Omental fat pad (tissue), 3 donors: ENCODE measurements at regions not wholly inside any gene's neighbourhood (a gene's known extent, or its start where the extent isn't known, plus 50 kb on each side); places are given as distances from the start of the nearest gene placed in this dataset.

ENCODE experiments used
- ATAC-seq: fragments of 150-250 bp; one replicate; pipeline ENCODE4 v1.9.1; 2016; ENCODE audit warnings: mild to moderate bottlenecking, moderate library complexity; ENCODE audit not compliant: low FRiP score
- DNase-seq: peaks from one replicate; pipeline ENCODE4 v3.0.0-alpha.2; 2019; ENCODE audit warnings: low spot score
- TF ChIP-seq, protein P1 (sequence below), 3 donors: fragments of 450-650 bp; IDR thresholded peaks; one replicate each; pipeline ENCODE4 v1.5.1; 2016 to 2017; ENCODE audit warnings: antibody characterized with exemption in 3 of 3, mild to moderate bottlenecking in 3 of 3, moderate library complexity in 2 of 3

DNA sequence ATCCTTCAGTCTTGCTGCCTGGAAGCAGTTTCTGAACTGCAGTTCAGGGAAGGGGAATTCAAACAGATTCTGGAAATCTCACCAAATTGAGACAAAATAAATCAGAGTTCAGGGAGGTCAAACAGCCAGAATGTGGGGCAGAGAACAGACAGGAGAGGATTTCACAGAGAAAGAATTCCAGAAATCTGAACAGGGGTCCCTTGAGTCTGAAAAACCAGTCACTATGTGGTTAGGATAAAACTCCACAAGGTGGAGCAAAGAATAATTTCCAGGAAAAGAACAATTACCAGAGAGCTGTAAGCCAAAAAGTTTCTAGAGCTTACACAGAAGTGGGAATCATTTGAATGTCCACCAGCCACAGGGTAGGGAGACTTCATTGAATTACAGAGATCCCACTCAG lies 84.7 kb downstream of the URB2 start:
- ATAC-seq, result no peak
- DNase-seq, result no peak
- TF ChIP-seq, protein P1, sequence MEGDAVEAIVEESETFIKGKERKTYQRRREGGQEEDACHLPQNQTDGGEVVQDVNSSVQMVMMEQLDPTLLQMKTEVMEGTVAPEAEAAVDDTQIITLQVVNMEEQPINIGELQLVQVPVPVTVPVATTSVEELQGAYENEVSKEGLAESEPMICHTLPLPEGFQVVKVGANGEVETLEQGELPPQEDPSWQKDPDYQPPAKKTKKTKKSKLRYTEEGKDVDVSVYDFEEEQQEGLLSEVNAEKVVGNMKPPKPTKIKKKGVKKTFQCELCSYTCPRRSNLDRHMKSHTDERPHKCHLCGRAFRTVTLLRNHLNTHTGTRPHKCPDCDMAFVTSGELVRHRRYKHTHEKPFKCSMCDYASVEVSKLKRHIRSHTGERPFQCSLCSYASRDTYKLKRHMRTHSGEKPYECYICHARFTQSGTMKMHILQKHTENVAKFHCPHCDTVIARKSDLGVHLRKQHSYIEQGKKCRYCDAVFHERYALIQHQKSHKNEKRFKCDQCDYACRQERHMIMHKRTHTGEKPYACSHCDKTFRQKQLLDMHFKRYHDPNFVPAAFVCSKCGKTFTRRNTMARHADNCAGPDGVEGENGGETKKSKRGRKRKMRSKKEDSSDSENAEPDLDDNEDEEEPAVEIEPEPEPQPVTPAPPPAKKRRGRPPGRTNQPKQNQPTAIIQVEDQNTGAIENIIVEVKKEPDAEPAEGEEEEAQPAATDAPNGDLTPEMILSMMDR (IDR thresholded peaks at IDR 0.05), result no peak

DNA sequence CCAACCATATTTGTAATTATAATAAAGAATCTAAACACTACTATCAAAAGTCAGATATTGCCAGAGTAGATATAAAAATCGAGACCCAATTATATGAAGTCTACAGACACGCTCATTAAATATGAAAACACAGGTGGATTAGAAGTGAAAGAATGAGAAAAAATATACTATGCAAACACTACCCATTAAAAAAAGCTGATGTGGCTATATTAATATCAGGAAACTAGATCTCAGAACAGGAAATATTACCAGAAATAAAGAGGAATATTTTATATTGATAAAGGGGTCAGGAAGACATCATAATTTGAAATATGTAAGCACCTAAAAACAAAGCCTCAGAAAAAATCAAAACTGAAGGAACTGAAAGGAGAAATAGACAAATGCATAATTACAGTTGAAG lies 88.3 kb downstream of the URB2 start:
- TF ChIP-seq, protein P1 (IDR thresholded peaks at IDR 0.05), result no peak
- DNase-seq (no peak), ATAC-seq (no peak)

DNA sequence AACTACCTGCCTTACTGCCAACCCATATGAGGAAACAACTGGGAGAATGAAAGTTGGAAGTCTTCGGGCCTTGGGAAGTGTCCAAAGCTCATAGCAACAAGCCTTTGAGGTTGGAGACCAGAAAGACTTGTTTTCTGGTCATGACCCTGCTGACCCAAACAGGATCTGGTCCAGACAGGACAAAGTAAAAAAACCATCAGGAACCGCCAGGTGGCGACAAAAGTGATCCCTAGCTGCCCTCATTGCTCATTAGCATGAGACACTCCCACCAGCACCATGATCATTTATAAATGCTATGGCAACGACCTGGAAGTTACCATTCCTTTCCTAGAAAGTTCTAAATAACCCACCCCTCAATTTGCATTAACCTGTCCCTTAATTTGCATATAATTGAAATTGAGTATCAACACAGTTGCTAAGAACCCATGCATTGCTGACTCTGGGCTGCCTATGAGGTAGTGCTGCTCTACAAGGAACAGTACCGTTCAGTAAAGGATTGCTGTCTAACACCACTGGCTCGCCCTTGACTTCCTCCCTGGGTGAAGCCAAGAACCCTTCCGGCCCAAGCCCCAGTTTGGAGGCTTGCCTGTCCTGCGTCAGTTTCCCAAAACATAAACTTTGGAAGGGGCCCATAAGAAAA lies 89.0 kb downstream of the URB2 start:
- TF ChIP-seq, protein P1 (IDR thresholded peaks at IDR 0.05), result no peak
- DNase-seq (no peak), ATAC-seq (no peak)

DNA sequence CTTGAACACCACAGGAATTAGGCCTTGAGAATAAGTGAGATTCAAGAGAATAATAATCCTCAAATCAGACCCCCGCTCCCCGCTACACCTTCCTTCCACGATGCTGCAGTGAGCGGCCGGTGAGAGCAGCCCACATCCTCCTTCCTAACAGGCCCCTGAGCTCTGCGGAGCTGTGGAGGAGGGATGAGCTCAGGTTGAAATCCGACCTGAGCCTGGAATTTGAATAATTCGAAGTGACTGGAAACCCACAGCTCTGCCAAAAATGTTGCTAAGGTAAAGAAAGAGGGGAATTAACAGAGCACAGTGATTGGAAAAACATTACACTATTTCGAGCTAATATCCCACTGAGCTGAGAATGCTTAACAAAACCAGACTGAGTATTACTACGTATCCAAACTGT lies 90.0 kb downstream of the URB2 start:
- DNase-seq, result no peak
- TF ChIP-seq, protein P1 (IDR thresholded peaks at IDR 0.05), result no peak
- ATAC-seq, result no peak

DNA sequence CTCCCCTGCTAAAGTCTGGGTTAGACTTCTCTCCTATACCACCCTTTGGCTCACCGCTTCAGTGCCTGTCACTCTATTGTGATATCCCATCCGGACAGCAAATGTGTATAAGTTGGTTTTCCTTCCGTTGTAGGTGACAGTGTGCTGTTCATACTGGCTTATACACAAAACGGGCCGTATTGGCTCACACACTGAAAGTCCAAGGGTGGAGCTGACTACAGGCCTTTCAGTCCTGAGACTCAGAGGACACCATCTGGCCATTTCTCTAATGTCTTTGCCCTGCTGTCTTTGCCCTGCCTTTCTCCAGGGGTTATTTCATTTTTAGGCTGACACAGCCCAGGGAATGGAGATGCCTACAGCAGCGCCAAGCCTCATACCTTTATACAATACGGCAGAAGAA lies 90.7 kb downstream of the URB2 start:
- no peak for ATAC-seq
- TF ChIP-seq, protein P1 (IDR thresholded peaks at IDR 0.05), result no peak

DNA sequence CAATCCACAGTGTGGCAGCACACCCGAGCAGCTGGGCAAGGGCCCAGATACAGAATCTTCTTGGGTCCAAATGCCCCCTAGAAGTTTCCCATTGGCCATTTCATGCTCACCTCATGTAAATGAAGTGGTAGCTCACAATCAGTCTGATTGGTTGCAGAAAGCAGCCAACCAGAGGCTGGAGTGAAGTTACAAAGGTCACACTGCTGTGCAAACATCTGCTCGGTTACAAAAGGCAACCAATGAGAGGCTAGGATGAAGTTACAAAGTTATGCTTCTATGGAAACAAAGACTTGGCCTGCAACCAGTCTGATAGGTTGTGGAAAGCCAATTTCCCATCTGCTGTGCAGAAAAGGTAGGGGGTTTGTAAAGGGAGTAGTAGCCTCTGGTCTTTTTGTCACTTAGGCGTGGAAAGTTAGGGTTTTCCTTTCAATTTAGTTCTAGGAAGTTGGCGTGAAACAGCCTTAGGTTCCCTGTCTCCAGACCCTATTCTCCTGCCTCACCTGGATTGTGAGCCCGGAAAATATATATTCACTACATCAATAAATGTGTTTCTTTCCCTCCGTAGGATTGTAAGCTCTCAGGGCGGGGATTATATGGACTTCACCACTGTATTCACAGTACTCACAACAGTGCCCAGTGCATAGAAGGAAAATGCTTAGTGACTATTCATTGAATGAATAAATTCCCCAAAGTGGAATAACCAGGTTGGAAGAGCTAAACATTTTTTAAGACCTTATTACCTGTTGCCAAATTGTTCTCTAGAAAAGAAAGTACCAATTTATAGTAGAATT lies 91.9 kb downstream of the URB2 start:
- TF ChIP-seq, protein P1 (IDR thresholded peaks at IDR 0.05), result no peak

More for the DNA sequence above, 90.7 kb downstream of the URB2 start:
- DNase-seq, result no peak

DNA sequence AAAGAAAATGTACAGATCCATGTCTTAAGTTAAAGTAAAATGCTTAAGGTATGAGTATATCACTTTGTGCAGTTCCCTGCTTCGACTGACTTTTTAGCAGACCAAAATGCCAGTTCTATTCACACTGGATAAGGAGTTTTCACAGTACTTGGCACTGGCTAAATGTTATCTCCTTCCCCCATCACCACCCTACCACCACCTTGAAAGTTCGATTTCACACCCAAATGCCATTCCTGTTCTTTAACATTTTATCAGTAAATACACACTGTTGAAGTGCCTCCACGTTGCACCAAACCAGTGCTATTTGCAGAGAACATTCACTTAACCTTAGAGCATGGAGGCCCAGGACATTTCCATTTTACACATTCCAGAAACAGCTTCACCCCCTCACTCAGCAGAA lies 100.0 kb downstream of the URB2 start:
- DNase-seq, result no peak
- ATAC-seq, result no peak
- TF ChIP-seq, protein P1 (IDR thresholded peaks at IDR 0.05), result no peak

More for the DNA sequence above, 91.9 kb downstream of the URB2 start:
- DNase-seq (no peak), ATAC-seq (no peak)
